MCF 10A (cell line): ENCODE measurements at regions not wholly inside any gene's neighbourhood (a gene's known extent, or its start where the extent isn't known, plus 50 kb on each side); places are given as distances from the start of the nearest gene placed in this dataset.

ENCODE experiments used
- BruUV-seq: library from RNA; stranded (reverse); fragments of 400-500 nt; replicated peaks from 2 replicates; lab custom pipeline; 2021; lab: Mats Ljungman, UMichigan
- CTCF ChIA-PET: fragments of 300-600 bp; sonication (Branson Sonifier 250); formaldehyde crosslinking; extraction: SDS; loops from one replicate; lab custom pipeline; 2021; ENCODE audit warnings: antibody characterized with exemption, inconsistent platforms; lab: Yijun Ruan, JAX
- POLR2A ChIA-PET: fragments of 300-600, 350-650 bp; sonication (Branson Sonifier 250); formaldehyde crosslinking; extraction: SDS; loops from one replicate; lab custom pipeline; 2020; ENCODE audit warnings: antibody characterized with exemption, inconsistent platforms; lab: Yijun Ruan, JAX
- DNase-seq: peaks from one replicate; pipeline ENCODE4 v3.0.0-alpha.2; 2018; ENCODE audit not compliant: unreplicated experiment
- H3K27ac Mint-ChIP-seq: one replicate; pipeline ENCODE4 v1.8.0; 2022; ENCODE audit warnings: mild to moderate bottlenecking, low read depth, mixed read lengths; ENCODE audit not compliant: unreplicated experiment
- H3K27me3 Mint-ChIP-seq: one replicate; pipeline ENCODE4 v1.8.0; 2022; ENCODE audit warnings: mixed read lengths; ENCODE audit not compliant: insufficient read depth, unreplicated experiment
- H3K36me3 Mint-ChIP-seq: one replicate; pipeline ENCODE4 v1.8.0; 2022; ENCODE audit warnings: mild to moderate bottlenecking, moderate library complexity, mixed read lengths; ENCODE audit not compliant: insufficient read depth, unreplicated experiment
- H3K4me1 Mint-ChIP-seq: one replicate; pipeline ENCODE4 v1.8.0; 2022; ENCODE audit warnings: mixed read lengths; ENCODE audit not compliant: insufficient read depth, unreplicated experiment
- H3K4me3 Mint-ChIP-seq: one replicate; pipeline ENCODE4 v1.8.0; 2022; ENCODE audit warnings: mild to moderate bottlenecking, moderate library complexity, mixed read lengths; ENCODE audit not compliant: unreplicated experiment
- H3K9me3 Mint-ChIP-seq: one replicate; pipeline ENCODE4 v1.8.0; 2022; ENCODE audit warnings: mixed read lengths; ENCODE audit not compliant: unreplicated experiment
- intact Hi-C: fragments of 100-400 bp; cut with micrococcal nuclease; formaldehyde crosslinking; loops from 2 replicates; pipeline ENCODE4 v1.14.1; 2022
- TF ChIP-seq, protein P1 (sequence below): fragments of 200-600 bp; IDR thresholded peaks from one replicate; pipeline ENCODE4 v1.8.0; 2022; ENCODE audit warnings: antibody characterized with exemption, mild to moderate bottlenecking; ENCODE audit not compliant: unreplicated experiment

DNA sequence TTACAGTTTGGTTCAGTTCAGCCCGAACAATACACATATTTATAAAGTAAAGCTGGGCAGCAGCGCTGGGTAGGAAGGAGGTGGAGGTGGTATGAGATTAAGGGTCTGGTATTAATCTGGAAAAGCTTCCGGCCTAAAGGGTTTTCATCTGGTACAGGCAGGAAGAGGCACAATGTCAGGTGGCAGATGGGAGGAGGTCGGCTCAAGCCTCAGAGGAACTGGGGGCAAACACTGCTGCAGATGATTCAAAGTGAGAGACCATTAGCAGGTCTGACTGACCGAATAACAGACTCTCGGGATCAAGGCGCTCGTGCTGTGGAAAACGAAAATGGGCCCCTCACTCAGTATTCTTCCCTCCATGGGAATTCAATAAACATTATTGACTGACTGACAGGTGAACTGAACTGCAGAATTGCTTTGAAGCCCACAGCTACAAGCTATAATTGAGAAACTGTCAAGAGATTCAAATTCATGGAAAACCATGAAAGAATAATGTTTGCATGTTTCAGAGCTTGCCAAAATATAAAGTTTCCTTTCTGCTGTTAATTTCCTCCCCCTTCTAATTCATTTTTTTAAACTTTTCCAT is 75.3 kb downstream of the TMEM167A start:
- no TSS peak for BruUV-seq
- H3K27ac Mint-ChIP-seq: no peak overlapping the region
- no peak overlapping the region for H3K4me3 Mint-ChIP-seq
- ChIA-PET POLR2A (no interaction called here), CTCF (interaction anchor here (0.6 kb wide), 1 partner anchor 10 kb away, joined by 3 read pairs; no protein-coding TSS in a partner anchor)
- DNase-seq: no peak
- no peaks in the 10 kb centered on the region for H3K9me3 Mint-ChIP-seq
- no peaks in the 10 kb centered on the region for H3K36me3 Mint-ChIP-seq
- peaks cover 6% of the 10 kb centered on the region for H3K4me1 Mint-ChIP-seq
- TF ChIP-seq, protein P1, sequence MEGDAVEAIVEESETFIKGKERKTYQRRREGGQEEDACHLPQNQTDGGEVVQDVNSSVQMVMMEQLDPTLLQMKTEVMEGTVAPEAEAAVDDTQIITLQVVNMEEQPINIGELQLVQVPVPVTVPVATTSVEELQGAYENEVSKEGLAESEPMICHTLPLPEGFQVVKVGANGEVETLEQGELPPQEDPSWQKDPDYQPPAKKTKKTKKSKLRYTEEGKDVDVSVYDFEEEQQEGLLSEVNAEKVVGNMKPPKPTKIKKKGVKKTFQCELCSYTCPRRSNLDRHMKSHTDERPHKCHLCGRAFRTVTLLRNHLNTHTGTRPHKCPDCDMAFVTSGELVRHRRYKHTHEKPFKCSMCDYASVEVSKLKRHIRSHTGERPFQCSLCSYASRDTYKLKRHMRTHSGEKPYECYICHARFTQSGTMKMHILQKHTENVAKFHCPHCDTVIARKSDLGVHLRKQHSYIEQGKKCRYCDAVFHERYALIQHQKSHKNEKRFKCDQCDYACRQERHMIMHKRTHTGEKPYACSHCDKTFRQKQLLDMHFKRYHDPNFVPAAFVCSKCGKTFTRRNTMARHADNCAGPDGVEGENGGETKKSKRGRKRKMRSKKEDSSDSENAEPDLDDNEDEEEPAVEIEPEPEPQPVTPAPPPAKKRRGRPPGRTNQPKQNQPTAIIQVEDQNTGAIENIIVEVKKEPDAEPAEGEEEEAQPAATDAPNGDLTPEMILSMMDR: no peak
- no peaks in the 10 kb centered on the region for H3K27me3 Mint-ChIP-seq
- intact Hi-C loops: no loop called here

DNA sequence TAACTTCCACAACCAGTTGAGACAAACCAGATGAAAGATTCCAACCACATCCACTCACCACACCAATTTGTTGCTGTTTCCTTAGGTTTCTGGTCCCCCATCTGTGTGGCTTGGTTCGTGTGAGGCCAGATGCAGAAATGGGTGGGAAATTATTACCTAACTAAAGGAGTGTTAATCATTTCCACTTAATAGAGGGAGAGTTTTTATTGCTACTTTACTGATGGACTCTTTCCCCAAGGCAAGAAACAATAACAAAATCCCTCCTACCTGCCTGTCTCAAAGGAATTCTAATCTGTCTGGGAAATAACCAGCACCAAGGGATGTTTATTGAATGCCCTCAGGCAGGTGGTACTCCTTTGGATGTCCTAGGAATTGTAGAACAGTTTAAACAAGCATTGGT is 76.3 kb downstream of the TMEM167A start:
- H3K27ac Mint-ChIP-seq: no peak overlapping the region

GRCh38 chr5:83000428-83000827 is 76.8 kb downstream of the TMEM167A start:
- intact Hi-C loops: no loop called here
- Mint-ChIP-seq H3K4me3 (no peak overlapping the region), H3K9me3 (no peaks in the 10 kb centered on the region), H3K27me3 (no peaks in the 10 kb centered on the region), H3K4me1 (peaks cover 6% of the 10 kb centered on the region), H3K27ac (no peak overlapping the region), H3K36me3 (no peaks in the 10 kb centered on the region)
- TF ChIP-seq, protein P1: no peak
- ChIA-PET POLR2A (no interaction called here), CTCF (no interaction called here)
- peak; percentile 5 for DNase-seq
- BruUV-seq: no TSS peak

More for the DNA sequence above, 76.3 kb downstream of the TMEM167A start:
- ChIA-PET CTCF (no interaction called here), POLR2A (no interaction called here)
- BruUV-seq: no TSS peak
- no peak for DNase-seq
- H3K36me3 Mint-ChIP-seq: no peaks in the 10 kb centered on the region
- intact Hi-C loops: no loop called here
- H3K9me3 Mint-ChIP-seq: no peaks in the 10 kb centered on the region
- H3K4me1 Mint-ChIP-seq: peaks cover 6% of the 10 kb centered on the region
- no peak overlapping the region for H3K4me3 Mint-ChIP-seq
- TF ChIP-seq, protein P1: no peak
- no peaks in the 10 kb centered on the region for H3K27me3 Mint-ChIP-seq

GRCh38 chr5:82993416-82993815 is 83.8 kb downstream of the TMEM167A start:
- H3K27ac Mint-ChIP-seq: no peak overlapping the region
- TF ChIP-seq, protein P1: no peak
- BruUV-seq: no TSS peak
- H3K9me3 Mint-ChIP-seq: no peaks in the 10 kb centered on the region
- ChIA-PET CTCF (no interaction called here), POLR2A (no interaction called here)
- intact Hi-C loops: no loop called here
- no peak overlapping the region for H3K4me3 Mint-ChIP-seq
- H3K27me3 Mint-ChIP-seq: no peaks in the 10 kb centered on the region
- no peaks in the 10 kb centered on the region for H3K36me3 Mint-ChIP-seq
- no peak for DNase-seq
- H3K4me1 Mint-ChIP-seq: no peaks in the 10 kb centered on the region
